A673 (cell line): ENCODE measurements at regions not wholly inside any gene's neighbourhood (a gene's known extent, or its start where the extent isn't known, plus 50 kb on each side); places are given as distances from the start of the nearest gene placed in this dataset.
"Not testable (repeated sequence)": the region's sequence is repeated elsewhere in the genome, so short reads cannot be mapped to it uniquely, and the experiment has no call there.

Experiments used
- EZH2 ChIP-seq: fragments of 200-600 bp; sonication (generic); IDR thresholded peaks from 2 replicates; pipeline ENCODE4 v1.6.1; 2017; ENCODE audit warnings: borderline replicate concordance, low read depth, mild to moderate bottlenecking, mixed read lengths, antibody characterized with exemption, low read length; ENCODE audit not compliant: poor library complexity, severe bottlenecking
- TF ChIP-seq, protein P1 (sequence below): fragments of 300-800, 200-600 bp; sonication (generic); conservative IDR thresholded peaks from 2 replicates; pipeline ENCODE4 v1.5.1; 2017; ENCODE audit warnings: low read depth, mild to moderate bottlenecking, antibody characterized with exemption, low read length, moderate library complexity, mixed read lengths

DNA sequence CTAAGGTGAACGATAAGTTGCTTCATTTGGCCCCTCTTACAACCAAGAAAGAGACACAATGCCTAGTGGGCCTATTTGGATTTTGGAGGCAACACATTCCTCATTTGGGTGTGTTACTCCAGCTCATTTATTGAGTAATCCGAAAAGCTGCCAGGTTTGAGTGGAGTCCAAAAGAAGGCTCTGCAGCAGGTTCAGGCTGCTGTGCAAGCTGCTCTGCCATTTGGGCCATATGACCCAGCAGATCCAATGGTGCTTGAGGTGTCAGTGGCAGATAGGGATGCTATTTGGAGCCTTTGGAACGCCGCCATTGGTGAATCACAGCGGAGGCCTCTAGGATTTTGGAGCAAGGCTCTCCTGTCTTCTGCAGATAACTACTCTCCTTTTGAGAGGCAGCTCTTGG, 176.4 kb downstream of the AKR1D1 start:
- TF ChIP-seq, protein P1, sequence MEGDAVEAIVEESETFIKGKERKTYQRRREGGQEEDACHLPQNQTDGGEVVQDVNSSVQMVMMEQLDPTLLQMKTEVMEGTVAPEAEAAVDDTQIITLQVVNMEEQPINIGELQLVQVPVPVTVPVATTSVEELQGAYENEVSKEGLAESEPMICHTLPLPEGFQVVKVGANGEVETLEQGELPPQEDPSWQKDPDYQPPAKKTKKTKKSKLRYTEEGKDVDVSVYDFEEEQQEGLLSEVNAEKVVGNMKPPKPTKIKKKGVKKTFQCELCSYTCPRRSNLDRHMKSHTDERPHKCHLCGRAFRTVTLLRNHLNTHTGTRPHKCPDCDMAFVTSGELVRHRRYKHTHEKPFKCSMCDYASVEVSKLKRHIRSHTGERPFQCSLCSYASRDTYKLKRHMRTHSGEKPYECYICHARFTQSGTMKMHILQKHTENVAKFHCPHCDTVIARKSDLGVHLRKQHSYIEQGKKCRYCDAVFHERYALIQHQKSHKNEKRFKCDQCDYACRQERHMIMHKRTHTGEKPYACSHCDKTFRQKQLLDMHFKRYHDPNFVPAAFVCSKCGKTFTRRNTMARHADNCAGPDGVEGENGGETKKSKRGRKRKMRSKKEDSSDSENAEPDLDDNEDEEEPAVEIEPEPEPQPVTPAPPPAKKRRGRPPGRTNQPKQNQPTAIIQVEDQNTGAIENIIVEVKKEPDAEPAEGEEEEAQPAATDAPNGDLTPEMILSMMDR = not testable (repeated sequence)
- TF ChIP-seq EZH2 = not testable (repeated sequence)
